ENCODE measurements at regions not wholly inside any gene's neighbourhood (a gene's known extent, or its start where the extent isn't known, plus 50 kb on each side); places are given as distances from the start of the nearest gene placed in this dataset.

DNA sequence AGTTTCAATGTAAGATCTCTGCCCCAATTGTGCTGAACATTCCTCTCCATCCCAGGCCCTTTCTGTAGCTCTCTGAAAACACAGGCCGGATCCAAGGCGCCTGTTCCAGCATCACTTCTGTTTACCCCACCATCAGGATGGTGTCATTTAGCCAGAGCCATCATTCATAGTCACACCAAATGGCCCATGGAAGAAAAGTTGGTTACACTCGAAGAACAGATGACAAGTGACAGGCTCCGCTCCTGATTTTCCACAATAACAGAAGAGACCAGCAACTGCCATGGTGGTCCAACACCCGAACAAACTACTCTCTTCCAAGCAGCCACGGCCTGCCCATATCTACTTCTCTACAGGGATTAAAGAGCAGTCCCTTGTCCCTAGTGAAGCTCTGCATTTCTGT lies 59.9 kb upstream of the PROX1 start:
- TF ChIP-seq CTCF (IDR thresholded peaks at IDR 0.05; ENCODE audit: poor library complexity), result no peak
- TF ChIP-seq EZH2 (IDR thresholded peaks at IDR 0.05; ENCODE audit: borderline replicate concordance), result no peak
- no peak for TF ChIP-seq EZH2phosphoT487 (IDR thresholded peaks at IDR 0.05; ENCODE audit: low read depth, severe bottlenecking, unreplicated experiment)

Data from hepatocyte (in vitro differentiated cells).